Transverse colon (tissue), 3 donors: ENCODE measurements at regions not wholly inside any gene's neighbourhood (a gene's known extent, or its start where the extent isn't known, plus 50 kb on each side); places are given as distances from the start of the nearest gene placed in this dataset.

Experiments used
- EP300 ChIP-seq: sonication (generic); formaldehyde crosslinking; IDR thresholded peaks from one replicate; pipeline ENCODE4 v1.6.1; 2017; ENCODE audit warnings: antibody characterized with exemption, low read depth
- TF ChIP-seq, protein P1 (sequence below), 5 experiments: fragments of 200-600 bp in 3 of 5; fragments of 450-650 bp in 2 of 5; sonication (generic) in 3 of 5; IDR thresholded peaks; 1 replicate in 2 of 5; 2 replicates in 3 of 5; pipeline ENCODE4 v1.5.1; 2016 to 2017; ENCODE audit warnings: antibody characterized with exemption in 5 of 5, inconsistent platforms in 3 of 5, mild to moderate bottlenecking in 2 of 5, moderate library complexity in 1 of 5

- TF ChIP-seq, protein P1, sequence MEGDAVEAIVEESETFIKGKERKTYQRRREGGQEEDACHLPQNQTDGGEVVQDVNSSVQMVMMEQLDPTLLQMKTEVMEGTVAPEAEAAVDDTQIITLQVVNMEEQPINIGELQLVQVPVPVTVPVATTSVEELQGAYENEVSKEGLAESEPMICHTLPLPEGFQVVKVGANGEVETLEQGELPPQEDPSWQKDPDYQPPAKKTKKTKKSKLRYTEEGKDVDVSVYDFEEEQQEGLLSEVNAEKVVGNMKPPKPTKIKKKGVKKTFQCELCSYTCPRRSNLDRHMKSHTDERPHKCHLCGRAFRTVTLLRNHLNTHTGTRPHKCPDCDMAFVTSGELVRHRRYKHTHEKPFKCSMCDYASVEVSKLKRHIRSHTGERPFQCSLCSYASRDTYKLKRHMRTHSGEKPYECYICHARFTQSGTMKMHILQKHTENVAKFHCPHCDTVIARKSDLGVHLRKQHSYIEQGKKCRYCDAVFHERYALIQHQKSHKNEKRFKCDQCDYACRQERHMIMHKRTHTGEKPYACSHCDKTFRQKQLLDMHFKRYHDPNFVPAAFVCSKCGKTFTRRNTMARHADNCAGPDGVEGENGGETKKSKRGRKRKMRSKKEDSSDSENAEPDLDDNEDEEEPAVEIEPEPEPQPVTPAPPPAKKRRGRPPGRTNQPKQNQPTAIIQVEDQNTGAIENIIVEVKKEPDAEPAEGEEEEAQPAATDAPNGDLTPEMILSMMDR (IDR thresholded peaks at IDR 0.05), result no peak
- no peak for TF ChIP-seq EP300
Observed at GRCh38 chr6:101284131-101284530, 109.4 kb upstream of the GRIK2 start.
